Ramos (cell line): ENCODE measurements at regions not wholly inside any gene's neighbourhood (a gene's known extent, or its start where the extent isn't known, plus 50 kb on each side); places are given as distances from the start of the nearest gene placed in this dataset.
"Not testable (repeated sequence)": the region's sequence is repeated elsewhere in the genome, so short reads cannot be mapped to it uniquely, and the experiment has no call there.

Source experiments
- in situ Hi-C: fragments of 300-500 bp; cut with MboI; formaldehyde crosslinking; loops from one replicate; pipeline ENCODE4 v1.14.3; 2022; ENCODE audit warnings: low sequenced_read_pairs; ENCODE audit not compliant: unreplicated experiment

DNA sequence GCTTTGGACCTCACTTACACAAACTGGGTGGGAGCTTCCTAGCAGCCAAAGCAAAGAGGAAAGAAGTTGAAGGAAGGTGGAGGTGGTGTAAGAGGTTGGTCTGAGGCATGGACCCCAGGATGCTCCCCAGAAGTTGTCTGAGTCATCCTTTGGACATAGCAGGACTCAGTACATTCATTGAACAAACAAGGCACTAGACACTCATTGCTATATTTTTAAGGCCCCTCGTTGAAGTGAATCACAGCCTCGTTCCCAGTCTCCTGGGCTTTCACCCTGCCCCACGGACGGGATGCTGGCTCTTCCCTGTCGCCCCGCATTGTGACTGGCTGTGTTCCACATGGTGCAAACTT lies 95.9 kb upstream of the FGF3 start:
- in situ Hi-C loops: no loop called here

GRCh38 chr11:69915501-69916250 lies 96.5 kb upstream of the FGF3 start:
- in situ Hi-C loops: no loop called here

- in situ Hi-C loops: not testable (repeated sequence)
Observed at GRCh38 chr11:69916251-69916649, 97.0 kb upstream of the FGF3 start.

DNA sequence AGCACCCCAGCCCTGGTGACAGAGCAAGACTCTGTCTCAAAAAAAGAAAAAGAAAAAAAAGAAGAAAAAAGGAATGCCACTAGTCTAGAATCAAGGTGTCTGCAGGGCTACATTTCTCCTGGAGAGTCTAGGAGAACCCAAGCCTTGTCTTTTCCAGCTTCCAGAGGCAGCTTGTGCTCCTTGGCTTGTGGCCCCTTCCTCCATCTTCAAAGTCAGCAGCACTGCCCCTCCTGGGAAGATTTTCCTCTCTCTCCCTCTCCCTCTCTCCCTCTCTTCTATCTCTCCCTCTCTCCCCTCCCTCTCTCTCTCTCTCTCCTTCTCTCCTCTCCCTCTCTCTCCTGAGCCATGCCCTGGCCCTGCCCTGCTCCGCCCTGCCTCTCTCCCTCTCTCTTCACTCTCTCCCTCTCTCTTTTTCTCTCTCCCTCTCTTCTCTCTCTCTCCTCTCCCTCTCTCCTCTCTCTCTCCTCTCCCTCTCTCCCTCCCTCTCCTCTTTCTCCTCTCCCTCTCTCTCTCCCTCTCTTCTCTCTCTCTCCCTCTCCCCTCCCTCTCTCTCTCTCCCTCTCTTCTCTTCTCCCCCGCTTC lies 97.7 kb upstream of the FGF3 start:
- in situ Hi-C loops: no loop called here

DNA sequence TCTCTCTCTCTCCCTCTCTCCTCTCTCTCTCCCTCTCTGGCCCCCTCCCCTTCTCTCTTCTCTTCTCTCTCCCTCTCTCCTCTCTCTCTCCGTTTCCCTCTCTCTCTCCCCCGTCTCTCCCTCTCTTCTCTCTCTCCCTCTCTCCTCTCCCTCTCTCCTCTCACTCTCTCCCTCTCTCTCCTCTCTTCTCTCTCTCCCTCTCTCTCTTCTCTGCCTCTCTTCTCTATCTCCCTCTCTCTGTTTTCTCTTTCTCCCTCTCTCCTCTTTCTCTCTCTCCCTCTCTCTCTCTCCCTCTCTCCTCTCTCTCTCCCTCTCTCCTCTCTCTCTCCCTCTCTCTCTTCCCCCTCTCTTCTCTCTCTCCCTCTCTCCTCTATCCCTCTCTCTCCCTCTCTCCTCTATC lies 98.3 kb upstream of the FGF3 start:
- in situ Hi-C loops: no loop called here

GRCh38 chr11:69918231-69918937 lies 99.2 kb upstream of the FGF3 start:
- in situ Hi-C loops: no loop called here

DNA sequence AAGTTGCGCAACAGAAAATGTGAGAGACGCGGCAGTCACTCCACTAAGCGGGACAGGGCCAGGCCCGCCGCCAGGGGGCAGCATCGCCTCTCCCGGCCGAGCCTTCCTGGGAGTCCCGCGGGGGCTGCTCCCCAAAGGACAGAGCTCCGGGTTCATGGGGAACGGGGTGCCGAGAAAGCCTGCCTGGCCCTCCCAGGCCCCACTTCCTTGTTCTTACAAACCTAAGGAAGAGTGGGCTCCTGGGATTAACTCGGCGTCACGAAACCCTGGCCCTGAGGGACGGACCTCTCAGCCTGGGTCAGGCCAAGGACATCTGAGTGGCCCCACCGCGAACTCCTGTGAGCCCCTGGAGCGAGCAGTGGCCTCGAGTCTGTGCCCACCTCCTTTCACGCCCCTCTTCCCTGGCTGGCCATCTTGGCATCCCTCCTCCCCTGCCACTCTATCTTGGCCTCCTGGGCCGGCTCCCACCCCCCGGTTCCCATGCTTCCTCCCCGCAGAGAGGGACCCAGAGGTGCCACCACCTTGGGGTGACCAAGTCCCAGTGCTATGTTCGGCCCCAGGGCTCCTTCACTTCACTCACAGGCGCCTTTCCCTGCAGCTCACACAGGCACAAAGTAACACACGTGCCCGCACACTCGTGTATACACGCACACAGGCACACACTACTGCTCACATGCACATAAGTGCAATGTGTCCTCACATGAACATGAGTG lies 99.9 kb upstream of the FGF3 start:
- in situ Hi-C loops: no loop called here

- in situ Hi-C loops: no loop called here
Observed at GRCh38 chr11:69919659-69920344, 100.6 kb upstream of the FGF3 start.

- in situ Hi-C loops: no loop called here
Observed at GRCh38 chr11:69920345-69921127, 101.3 kb upstream of the FGF3 start.

GRCh38 chr11:69921128-69922014 lies 102.2 kb upstream of the FGF3 start:
- in situ Hi-C loops: no loop called here

- in situ Hi-C loops: no loop called here
Observed at GRCh38 chr11:69922015-69922595, 102.9 kb upstream of the FGF3 start.

GRCh38 chr11:69922596-69923111 lies 103.4 kb upstream of the FGF3 start:
- in situ Hi-C loops: no loop called here

- in situ Hi-C loops: no loop called here
Observed at GRCh38 chr11:69923196-69923595, 104.0 kb upstream of the FGF3 start.

GRCh38 chr11:69923641-69924307 lies 104.6 kb upstream of the FGF3 start:
- in situ Hi-C loops: no loop called here

DNA sequence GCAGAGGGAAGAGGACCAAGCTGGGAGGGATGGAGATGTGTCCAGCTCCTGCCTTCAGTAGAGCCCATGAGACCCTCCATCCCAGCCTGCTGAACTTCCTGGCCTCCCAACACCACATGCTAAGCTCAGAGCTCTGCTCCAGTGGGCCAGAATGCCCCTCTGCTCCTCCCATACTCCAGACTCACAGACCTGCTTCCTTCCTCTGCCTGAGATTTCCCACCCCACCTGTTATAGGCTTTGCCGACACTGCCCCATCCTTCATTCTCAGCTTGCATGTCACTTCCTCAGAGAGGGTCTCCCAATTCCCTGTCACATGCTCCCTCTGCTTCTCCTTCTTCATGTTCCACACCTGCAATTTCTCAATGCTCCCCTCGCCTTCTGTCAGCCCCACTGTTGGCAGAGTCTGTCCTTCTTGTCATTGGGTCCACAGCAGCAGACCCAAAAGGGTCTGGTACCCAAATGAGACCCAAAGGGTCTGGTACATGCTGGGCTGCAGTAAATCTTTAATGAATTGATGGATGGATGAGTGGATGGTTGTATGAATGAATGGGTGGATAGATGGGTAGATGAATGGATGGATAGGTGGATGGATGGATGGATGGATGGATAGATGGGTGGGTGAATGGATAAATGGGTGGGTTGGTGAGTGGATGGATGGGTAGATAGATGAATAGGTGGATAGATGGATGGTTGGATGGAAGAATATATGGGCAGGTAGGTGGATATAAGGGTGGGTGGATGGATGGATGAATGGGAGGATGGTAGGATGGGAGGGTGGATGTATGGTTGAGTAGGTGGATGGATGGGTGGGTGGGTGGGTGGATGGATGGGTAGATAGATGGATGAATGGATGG lies 105.3 kb upstream of the FGF3 start:
- in situ Hi-C loops: no loop called here

- in situ Hi-C loops: no loop called here
Observed at GRCh38 chr11:69925366-69926196, 106.4 kb upstream of the FGF3 start.
